Spleen (tissue), 11 donors: ENCODE measurements at regions not wholly inside any gene's neighbourhood (a gene's known extent, or its start where the extent isn't known, plus 50 kb on each side); places are given as distances from the start of the nearest gene placed in this dataset.

Experiments
- DNase-seq: peaks from one replicate; pipeline ENCODE4 v3.0.0-alpha.2; 2020
- H3K27ac ChIP-seq, 8 donors: fragments of 200-600 bp; sonication (generic) in 7 of 8; 1 replicate in 4 of 8; 2 replicates in 4 of 8; pipeline versions ENCODE4 v1.5.0 to v1.8.0; 2016 to 2021; ENCODE audit warnings: inconsistent platforms in 4 of 8, mild to moderate bottlenecking in 4 of 8, moderate library complexity in 1 of 8
- H3K27me3 ChIP-seq, 7 donors: fragments of 200-600 bp; sonication (generic) in 6 of 7; replicated peaks in 1 of 7; 1 replicate in 4 of 7; 2 replicates in 3 of 7; pipeline versions ENCODE4 v1.5.0 to v1.8.0; 2016 to 2021; ENCODE audit warnings: inconsistent platforms in 3 of 7, mild to moderate bottlenecking in 1 of 7
- H3K36me3 ChIP-seq, 6 donors: fragments of 200-600 bp; sonication (generic) in 5 of 6; 1 replicate in 4 of 6; 2 replicates in 2 of 6; pipeline versions ENCODE4 v1.5.0 to v1.8.0; 2016 to 2021; ENCODE audit warnings: inconsistent platforms in 2 of 6
- H3K4me1 ChIP-seq, 6 donors: fragments of 200-600 bp; sonication (generic) in 5 of 6; 1 replicate in 3 of 6; 2 replicates in 3 of 6; pipeline versions ENCODE4 v1.5.0 to v1.8.0; 2016 to 2021; ENCODE audit warnings: inconsistent platforms in 3 of 6
- H3K4me3 ChIP-seq, 8 donors: fragments of 200-600 bp; sonication (generic) in 7 of 8; 1 replicate in 4 of 8; 2 replicates in 4 of 8; pipeline versions ENCODE4 v1.5.0 to v1.8.0; 2016 to 2021; ENCODE audit warnings: inconsistent platforms in 4 of 8, mild to moderate bottlenecking in 4 of 8, moderate library complexity in 2 of 8
- H3K9me3 ChIP-seq, 8 donors: fragments of 200-600 bp; sonication (generic) in 7 of 8; 1 replicate in 4 of 8; 2 replicates in 4 of 8; pipeline versions ENCODE4 v1.5.0 to v1.8.0; 2016 to 2021; ENCODE audit warnings: inconsistent platforms in 4 of 8
- CTCF ChIP-seq, 11 experiments: fragments of 200-600 bp in 7 of 11; fragments of 450-650 bp in 4 of 11; sonication (generic) in 4 of 11; IDR thresholded peaks in 8 of 11; conservative IDR thresholded peaks in 3 of 11; 1 replicate in 7 of 11; 2 replicates in 4 of 11; pipeline versions ENCODE4 v1.4.0 to v1.8.0; 2016 to 2021; ENCODE audit warnings: antibody characterized with exemption in 11 of 11, inconsistent platforms in 4 of 11, mild to moderate bottlenecking in 1 of 11
- POLR2A ChIP-seq, 3 donors: fragments of 450-650 bp; IDR thresholded peaks; one replicate each; pipeline ENCODE4 v1.5.1; 2017; ENCODE audit warnings: antibody characterized with exemption in 3 of 3, mild to moderate bottlenecking in 1 of 3
- POLR2AphosphoS5 ChIP-seq, 3 donors: sonication (generic); formaldehyde crosslinking; IDR thresholded peaks; one replicate each; pipeline ENCODE4 v1.5.1; 2017; ENCODE audit warnings: antibody characterized with exemption in 3 of 3
- whole genome bisulfite sequencing, 5 donors: extraction: QIAGEN DNeasy Blood & Tissue Kit in 3 of 5; methylation state at CpG; one replicate each; pipeline versions ENCODE4 v1.1.5 to v1.1.7; 2013 to 2018; 5-methylcytosine and 5-hydroxymethylcytosine counted together
- intact Hi-C: fragments of 100-400 bp; cut with DNase I; formaldehyde crosslinking; loops from one replicate; pipeline ENCODE4 v1.15.0; 2023; ENCODE audit warnings: low total_unique reads
- donor health status: healthy with polysubstance abuse.
- donor health status: DM: no; HTN: no; CAD: no; lungs with moderate emphysema.
- donor health status: DM: no; HTN: no; CAD: no.
- donor health status: Bipolar disorder and iron deficiency.
- donor health status: healthy.
- donor health status: DM: no; HTN: no; CAD: no.
- donor health status: DM: yes; HTN: yes; CAD: no.

- H3K4me1 ChIP-seq, result no peaks in the 10 kb centered on the region
- H3K36me3 ChIP-seq, result no peaks in the 10 kb centered on the region
- TF ChIP-seq POLR2AphosphoS5 (IDR thresholded peaks at IDR 0.05) (no peak), POLR2A (IDR thresholded peaks at IDR 0.05) (no peak)
- H3K9me3 ChIP-seq, result no peaks in the 10 kb centered on the region
- WGBS, 5 donors, result 78 to 81% (median 79%) methylated on average over 8 of the region's 8 CpGs
- no peaks in the 10 kb centered on the region for H3K27me3 ChIP-seq
- no peak overlapping the region for H3K27ac ChIP-seq
- intact Hi-C loops, result no loop called here
- no peak overlapping the region for H3K4me3 ChIP-seq
- no peak for DNase-seq
These were observed 316.1 kb upstream of the CDH4 start for GRCh38 chr20:60935971-60936370.

- TF ChIP-seq POLR2AphosphoS5 (IDR thresholded peaks at IDR 0.05), result no peak
- no peak for TF ChIP-seq CTCF (IDR thresholded peaks at IDR 0.05 in 8 of 11, conservative IDR thresholded peaks at IDR 0.05 in 3 of 11)
- TF ChIP-seq POLR2A (IDR thresholded peaks at IDR 0.05), result no peak
- H3K9me3 ChIP-seq, result no peaks in the 10 kb centered on the region
- H3K27me3 ChIP-seq, result no peaks in the 10 kb centered on the region
- WGBS, 5 donors, result 50 to 79% (median 69%) methylated on average over 10 of the region's 10 CpGs
- no peak overlapping the region for H3K27ac ChIP-seq
- H3K4me1 ChIP-seq, result no peaks in the 10 kb centered on the region
- no peak for DNase-seq
- no peak overlapping the region for H3K4me3 ChIP-seq
- H3K36me3 ChIP-seq, result no peaks in the 10 kb centered on the region
- intact Hi-C loops, result no loop called here
These were observed 314.5 kb upstream of the CDH4 start for GRCh38 chr20:60937585-60937984.

GRCh38 chr20:60941379-60941778 is 310.7 kb upstream of the CDH4 start:
- TF ChIP-seq POLR2A (IDR thresholded peaks at IDR 0.05) (no peak), CTCF (IDR thresholded peaks at IDR 0.05 in 8 of 11, conservative IDR thresholded peaks at IDR 0.05 in 3 of 11) (no peak), POLR2AphosphoS5 (IDR thresholded peaks at IDR 0.05) (no peak)
- no peak for DNase-seq
- Histone ChIP-seq H3K4me3 (no peak overlapping the region), H3K27me3 (peaks cover 0 to 6% (median 0%) of the 10 kb centered on the region in 7 donors), H3K27ac (no peak overlapping the region), H3K9me3 (peaks cover 0 to 4% (median 0%) of the 10 kb centered on the region in 8 donors), H3K4me1 (no peaks in the 10 kb centered on the region), H3K36me3 (no peaks in the 10 kb centered on the region)
- intact Hi-C loops, result no loop called here
- 74 to 89% (median 83%) methylated on average over 6 of the region's 6 CpGs for WGBS, 5 donors

GRCh38 chr20:60947819-60948218 is 304.2 kb upstream of the CDH4 start:
- no peak overlapping the region for H3K27ac ChIP-seq
- H3K4me1 ChIP-seq, result no peaks in the 10 kb centered on the region
- TF ChIP-seq CTCF (IDR thresholded peaks at IDR 0.05 in 8 of 11, conservative IDR thresholded peaks at IDR 0.05 in 3 of 11), result no peak
- H3K27me3 ChIP-seq, result peaks cover 0 to 6% (median 0%) of the 10 kb centered on the region in 7 donors
- no peak for DNase-seq
- 82 to 94% (median 85%) methylated on average over 5 to 7 of the region's 7 CpGs for WGBS, 5 donors
- peaks cover 0 to 10% (median 0%) of the 10 kb centered on the region in 8 donors for H3K9me3 ChIP-seq
- H3K36me3 ChIP-seq, result no peaks in the 10 kb centered on the region
- intact Hi-C loops, result no loop called here
- no peak overlapping the region for H3K4me3 ChIP-seq

- intact Hi-C loops, result no loop called here
- DNase-seq, result no peak
These were observed 303.8 kb upstream of the CDH4 start for GRCh38 chr20:60948224-60948623.

More at GRCh38 chr20:60948224-60948623, 303.8 kb upstream of the CDH4 start:
- H3K27ac ChIP-seq, result no peak overlapping the region
- peaks cover 0 to 10% (median 0%) of the 10 kb centered on the region in 8 donors for H3K9me3 ChIP-seq
- H3K4me1 ChIP-seq, result no peaks in the 10 kb centered on the region
- no peaks in the 10 kb centered on the region for H3K36me3 ChIP-seq
- TF ChIP-seq CTCF (IDR thresholded peaks at IDR 0.05 in 8 of 11, conservative IDR thresholded peaks at IDR 0.05 in 3 of 11), result no peak
- TF ChIP-seq POLR2A (IDR thresholded peaks at IDR 0.05), result no peak
- TF ChIP-seq POLR2AphosphoS5 (IDR thresholded peaks at IDR 0.05), result no peak
- WGBS, 5 donors, result 78 to 89% (median 88%) methylated on average over 8 of the region's 8 CpGs
- no peak overlapping the region for H3K4me3 ChIP-seq
- peaks cover 0 to 6% (median 0%) of the 10 kb centered on the region in 7 donors for H3K27me3 ChIP-seq
